ENCODE measurements at regions not wholly inside any gene's neighbourhood (a gene's known extent, or its start where the extent isn't known, plus 50 kb on each side); places are given as distances from the start of the nearest gene placed in this dataset.
"Not testable (repeated sequence)": the region's sequence is repeated elsewhere in the genome, so short reads cannot be mapped to it uniquely, and the experiment has no call there.

- Mint-ChIP-seq H3K4me3 (no peak overlapping the region), H3K4me1 (no peaks in the 10 kb centered on the region), H3K27ac (no peak overlapping the region), H3K27me3 (no peaks in the 10 kb centered on the region), H3K9me3 (peaks cover 2% of the 10 kb centered on the region), H3K36me3 (ENCODE audit: low read depth) (no peaks in the 10 kb centered on the region)
- ChIA-PET CTCF (no interaction called here), POLR2A (no interaction called here)
- DNase-seq = no peak
These were observed 163.5 kb downstream of the CDH19 start for GRCh38 chr18:66440433-66440832.

- H3K36me3 Mint-ChIP-seq (ENCODE audit: low read depth) = no peaks in the 10 kb centered on the region
- H3K4me3 Mint-ChIP-seq = no peak overlapping the region
- POLR2A ChIA-PET = no interaction called here
- DNase-seq = no peak
- H3K27me3 Mint-ChIP-seq = no peaks in the 10 kb centered on the region
- CTCF ChIA-PET = interaction anchor here (0.6 kb wide), 1 partner anchor 59 kb away, joined by 3 read pairs; no protein-coding TSS in a partner anchor
- no peak overlapping the region for H3K27ac Mint-ChIP-seq
- no peaks in the 10 kb centered on the region for H3K4me1 Mint-ChIP-seq
- peaks cover 2% of the 10 kb centered on the region for H3K9me3 Mint-ChIP-seq
These were observed 164.2 kb downstream of the CDH19 start for GRCh38 chr18:66439670-66440069.

- Mint-ChIP-seq H3K27me3 (no peaks in the 10 kb centered on the region), H3K36me3 (ENCODE audit: low read depth) (no peaks in the 10 kb centered on the region), H3K9me3 (no peaks in the 10 kb centered on the region), H3K4me3 (no peak overlapping the region), H3K27ac (no peak overlapping the region), H3K4me1 (no peaks in the 10 kb centered on the region)
- DNase-seq = no peak
- CTCF ChIA-PET = no interaction called here
- POLR2A ChIA-PET = no interaction called here
These were observed 165.0 kb downstream of the CDH19 start for GRCh38 chr18:66438711-66439536.

- no peaks in the 10 kb centered on the region for H3K36me3 Mint-ChIP-seq (ENCODE audit: low read depth)
- POLR2A ChIA-PET = no interaction called here
- no peak overlapping the region for H3K4me3 Mint-ChIP-seq
- H3K9me3 Mint-ChIP-seq = peaks cover 3% of the 10 kb centered on the region
- CTCF ChIA-PET = no interaction called here
- no peaks in the 10 kb centered on the region for H3K4me1 Mint-ChIP-seq
- H3K27ac Mint-ChIP-seq = no peak overlapping the region
- DNase-seq = no peak
- H3K27me3 Mint-ChIP-seq = no peaks in the 10 kb centered on the region
These were observed 171.3 kb downstream of the CDH19 start for GRCh38 chr18:66432636-66433035.

- no peaks in the 10 kb centered on the region for H3K27me3 Mint-ChIP-seq
- H3K4me3 Mint-ChIP-seq = no peak overlapping the region
- H3K27ac Mint-ChIP-seq = no peak overlapping the region
- ChIA-PET CTCF (no interaction called here), POLR2A (no interaction called here)
- peaks cover 3% of the 10 kb centered on the region for H3K9me3 Mint-ChIP-seq
- DNase-seq = no peak
- H3K36me3 Mint-ChIP-seq (ENCODE audit: low read depth) = no peaks in the 10 kb centered on the region
- H3K4me1 Mint-ChIP-seq = no peaks in the 10 kb centered on the region
These were observed 175.1 kb downstream of the CDH19 start for GRCh38 chr18:66428795-66429194.

GRCh38 chr18:66419400-66419799 lies 184.5 kb downstream of the CDH19 start:
- CTCF ChIA-PET = no interaction called here
- H3K4me1 Mint-ChIP-seq = no peaks in the 10 kb centered on the region
- no peak overlapping the region for H3K4me3 Mint-ChIP-seq
- POLR2A ChIA-PET = no interaction called here
- no peaks in the 10 kb centered on the region for H3K36me3 Mint-ChIP-seq (ENCODE audit: low read depth)
- H3K9me3 Mint-ChIP-seq = peaks cover 3% of the 10 kb centered on the region
- no peak overlapping the region for H3K27ac Mint-ChIP-seq
- no peaks in the 10 kb centered on the region for H3K27me3 Mint-ChIP-seq
- no peak for DNase-seq

GRCh38 chr18:66410692-66411091 lies 193.2 kb downstream of the CDH19 start:
- H3K9me3 Mint-ChIP-seq = no peaks in the 10 kb centered on the region
- no peak for DNase-seq
- H3K27ac Mint-ChIP-seq = no peak overlapping the region
- H3K4me1 Mint-ChIP-seq = no peaks in the 10 kb centered on the region
- ChIA-PET CTCF (no interaction called here), POLR2A (no interaction called here)
- H3K27me3 Mint-ChIP-seq = no peaks in the 10 kb centered on the region
- H3K4me3 Mint-ChIP-seq = no peak overlapping the region
- H3K36me3 Mint-ChIP-seq (ENCODE audit: low read depth) = no peaks in the 10 kb centered on the region

GRCh38 chr18:66395671-66396218 lies 208.1 kb downstream of the CDH19 start:
- Mint-ChIP-seq H3K27ac (no peak overlapping the region), H3K27me3 (no peaks in the 10 kb centered on the region), H3K36me3 (ENCODE audit: low read depth) (no peaks in the 10 kb centered on the region), H3K4me1 (no peaks in the 10 kb centered on the region), H3K4me3 (no peak overlapping the region), H3K9me3 (peaks cover 2% of the 10 kb centered on the region)
- POLR2A ChIA-PET = no interaction called here
- no peak for DNase-seq
- CTCF ChIA-PET = no interaction called here

DNA sequence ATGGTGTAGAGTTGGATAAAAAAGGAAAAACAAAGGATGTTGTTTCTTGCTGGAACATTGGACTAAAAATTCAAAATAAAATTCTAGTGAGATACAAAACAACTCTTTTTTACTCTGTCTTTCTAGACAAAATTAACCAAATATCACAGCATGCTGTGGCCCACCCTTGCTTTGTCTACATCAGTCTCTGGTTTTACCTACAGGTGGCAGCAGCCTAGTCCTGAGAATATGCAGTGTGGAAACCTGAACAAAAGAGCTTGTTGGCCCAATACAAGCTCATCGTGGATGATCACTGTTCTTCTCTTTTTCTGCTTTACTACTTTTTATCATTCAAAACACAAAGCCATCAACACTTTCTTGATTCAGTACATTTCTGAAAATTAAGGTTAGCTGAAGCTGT lies 210.4 kb downstream of the CDH19 start:
- Mint-ChIP-seq H3K27ac (no peak overlapping the region), H3K4me1 (no peaks in the 10 kb centered on the region), H3K36me3 (ENCODE audit: low read depth) (no peaks in the 10 kb centered on the region), H3K9me3 (peaks cover 2% of the 10 kb centered on the region), H3K27me3 (no peaks in the 10 kb centered on the region), H3K4me3 (no peak overlapping the region)
- no peak for DNase-seq
- ChIA-PET POLR2A (no interaction called here), CTCF (no interaction called here)

GRCh38 chr18:66377291-66377690 lies 226.6 kb downstream of the CDH19 start:
- Mint-ChIP-seq H3K27me3 (no peaks in the 10 kb centered on the region), H3K27ac (no peak overlapping the region), H3K4me3 (no peak overlapping the region), H3K9me3 (peaks cover 9% of the 10 kb centered on the region), H3K4me1 (no peaks in the 10 kb centered on the region), H3K36me3 (ENCODE audit: low read depth) (no peaks in the 10 kb centered on the region)
- POLR2A ChIA-PET = no interaction called here
- CTCF ChIA-PET = no interaction called here
- DNase-seq = no peak

DNA sequence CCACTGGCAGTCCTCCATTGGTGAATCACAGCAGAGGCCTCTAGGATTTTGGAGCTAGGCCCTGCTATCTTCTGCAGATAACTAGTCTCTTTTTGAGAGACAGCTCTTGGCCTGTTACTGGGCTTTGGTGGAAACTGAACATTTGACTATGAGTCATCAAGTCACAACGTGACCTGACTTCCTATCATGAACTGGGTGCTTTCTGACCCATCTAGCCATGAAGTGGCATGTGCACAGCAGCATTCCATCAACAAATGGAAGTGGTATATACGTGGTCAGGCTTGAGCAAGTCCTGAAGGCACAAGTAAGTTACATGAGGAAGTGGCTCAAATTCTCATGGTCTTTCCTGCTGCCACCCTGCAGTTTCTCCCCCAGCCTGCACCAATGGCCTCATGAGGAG lies 228.5 kb downstream of the CDH19 start:
- H3K36me3 Mint-ChIP-seq (ENCODE audit: low read depth); H3K27me3 Mint-ChIP-seq; CTCF ChIA-PET; H3K4me3 Mint-ChIP-seq; H3K27ac Mint-ChIP-seq; DNase-seq; H3K9me3 Mint-ChIP-seq; POLR2A ChIA-PET; H3K4me1 Mint-ChIP-seq: not testable (repeated sequence)

GRCh38 chr18:66346833-66347588 lies 256.9 kb downstream of the CDH19 start:
- POLR2A ChIA-PET = no interaction called here
- no peak for DNase-seq
- H3K4me3 Mint-ChIP-seq = no peak overlapping the region
- H3K4me1 Mint-ChIP-seq = no peaks in the 10 kb centered on the region
- H3K9me3 Mint-ChIP-seq = no peaks in the 10 kb centered on the region
- CTCF ChIA-PET = no interaction called here
- H3K36me3 Mint-ChIP-seq (ENCODE audit: low read depth) = no peaks in the 10 kb centered on the region
- H3K27me3 Mint-ChIP-seq = no peaks in the 10 kb centered on the region
- no peak overlapping the region for H3K27ac Mint-ChIP-seq

DNA sequence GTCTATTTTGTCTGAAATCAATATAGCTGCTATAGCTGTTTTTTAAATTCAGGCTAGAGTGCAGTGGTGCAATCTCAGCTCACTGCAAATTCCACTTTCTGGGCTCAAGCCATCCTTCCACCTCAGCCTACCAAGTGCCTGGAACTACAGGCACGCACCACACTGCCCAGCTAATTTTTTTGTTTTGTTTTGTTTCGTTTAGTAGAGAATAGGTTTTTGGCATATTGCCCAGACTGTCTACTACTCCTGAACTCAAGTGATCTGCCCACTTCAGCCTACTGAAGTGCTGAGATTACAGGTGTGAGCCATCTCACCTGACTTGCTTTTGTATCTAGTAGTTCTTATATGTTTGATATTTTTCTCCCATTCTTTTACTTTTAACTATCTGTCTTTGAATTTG lies 259.7 kb downstream of the CDH19 start:
- Mint-ChIP-seq H3K36me3 (ENCODE audit: low read depth) (no peaks in the 10 kb centered on the region), H3K27me3 (no peaks in the 10 kb centered on the region)
- POLR2A ChIA-PET = no interaction called here

More for the DNA sequence above, 259.7 kb downstream of the CDH19 start:
- no peak for DNase-seq
- CTCF ChIA-PET = no interaction called here
- Mint-ChIP-seq H3K4me1 (no peaks in the 10 kb centered on the region), H3K9me3 (no peaks in the 10 kb centered on the region), H3K4me3 (no peak overlapping the region), H3K27ac (no peak overlapping the region)

Measured in activated CD4-positive, alpha-beta T cell treated with anti-CD3 and anti-CD28 coated beads, Interleukin-2, amount 10 ng/mL, durations not matched to agents 7 days and 5 days (primary cell).